GM19455 (cell line): ENCODE measurements at regions not wholly inside any gene's neighbourhood (a gene's known extent, or its start where the extent isn't known, plus 50 kb on each side); places are given as distances from the start of the nearest gene placed in this dataset.

ENCODE experiments used
- ATAC-seq: cut with Tn5 transposase; IDR thresholded peaks from one replicate; pipeline ENCODE4 v1.9.1; 2021; ENCODE audit not compliant: unreplicated experiment

DNA sequence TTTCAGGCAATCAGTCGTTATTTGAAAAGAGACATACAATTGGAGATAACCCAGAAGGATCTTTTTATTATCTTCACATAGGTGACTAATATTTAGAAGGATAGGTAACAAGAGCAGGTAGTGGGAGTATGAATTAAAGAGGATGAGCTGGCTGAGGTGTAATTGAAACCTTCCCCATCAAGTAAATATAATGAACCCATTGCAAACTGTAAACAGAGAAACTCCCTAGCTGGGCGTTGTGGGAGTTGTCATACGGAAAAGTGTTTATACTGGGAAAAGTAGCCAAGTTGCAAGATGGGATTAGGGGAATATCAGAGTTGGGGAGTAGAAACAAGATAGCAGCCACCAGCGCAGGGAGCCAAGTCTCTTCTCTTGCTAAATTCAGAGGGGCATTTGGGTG lies 448.4 kb downstream of the COG6 start:
- no peak for ATAC-seq

DNA sequence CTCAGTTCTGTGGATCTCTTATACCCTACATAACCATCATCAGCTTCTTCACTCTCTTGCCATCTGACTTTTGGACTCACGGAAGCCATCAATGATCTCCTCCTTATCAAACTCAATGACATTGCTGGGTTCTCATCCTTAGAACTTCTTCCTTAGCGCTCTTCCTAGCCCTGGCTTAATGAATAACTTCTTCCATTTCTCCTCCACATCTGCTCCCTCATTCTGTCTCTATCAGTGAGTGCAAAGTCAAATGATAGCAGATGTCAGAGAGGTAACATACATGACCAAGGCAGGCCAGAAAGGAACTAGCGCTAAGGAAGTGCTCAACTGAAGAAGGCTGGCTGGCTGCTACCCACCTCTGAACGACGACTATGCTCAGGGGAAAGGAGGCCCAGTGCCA lies 449.8 kb downstream of the COG6 start:
- ATAC-seq = no peak

DNA sequence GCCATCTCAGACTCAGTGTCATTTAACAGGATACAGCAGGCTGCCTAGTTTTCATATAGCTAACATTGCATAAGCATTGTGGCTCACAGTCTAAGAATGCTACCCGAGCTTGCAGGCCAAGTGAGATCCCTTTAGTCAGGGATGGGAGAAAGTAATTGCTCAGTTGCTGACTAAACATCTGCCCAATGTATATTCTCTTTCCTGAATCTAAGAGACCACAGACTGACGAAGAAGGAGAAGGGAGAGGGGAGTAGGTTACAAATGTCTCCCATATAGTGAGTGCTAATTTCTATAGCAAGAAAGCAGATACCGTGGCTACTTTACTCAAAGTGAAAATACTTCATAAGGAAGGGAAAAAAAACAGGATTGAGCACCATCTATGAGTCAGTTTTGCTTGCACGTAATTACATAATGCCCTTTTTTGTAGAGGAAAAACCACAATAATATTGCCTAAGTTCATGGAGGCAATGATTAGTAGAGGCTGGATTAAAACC lies 453.9 kb downstream of the COG6 start:
- ATAC-seq = no peak

DNA sequence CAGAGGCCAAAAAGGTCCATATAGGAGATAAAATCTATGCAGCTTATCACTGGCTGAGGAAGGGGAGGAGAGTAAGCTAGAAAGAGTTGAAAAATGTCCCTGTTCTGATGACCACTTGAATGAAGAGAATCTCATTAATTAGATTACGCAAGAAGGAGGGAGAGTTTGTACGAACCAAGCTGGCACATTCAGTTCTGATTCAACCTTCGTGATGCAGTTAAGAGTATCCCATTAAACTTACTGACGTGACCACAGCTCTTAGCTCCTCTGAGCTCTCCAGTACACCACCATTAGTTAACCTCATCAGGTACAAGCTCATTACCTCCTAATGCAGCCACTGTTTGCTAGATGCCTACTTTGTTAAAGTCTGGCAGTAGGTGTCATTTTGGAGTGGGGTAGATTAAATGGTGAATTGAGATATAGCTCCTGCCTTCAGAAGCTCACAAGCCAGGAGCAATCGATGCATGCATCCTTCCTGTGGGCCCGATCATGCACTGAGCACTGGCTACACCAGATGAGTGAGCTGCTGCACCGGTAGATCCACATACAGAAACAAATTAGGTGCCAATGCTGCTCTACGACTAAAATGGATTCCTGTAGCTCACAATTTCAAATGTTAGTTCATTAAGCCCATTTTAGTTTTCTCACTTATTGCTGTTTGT lies 458.3 kb downstream of the COG6 start:
- no peak for ATAC-seq

DNA sequence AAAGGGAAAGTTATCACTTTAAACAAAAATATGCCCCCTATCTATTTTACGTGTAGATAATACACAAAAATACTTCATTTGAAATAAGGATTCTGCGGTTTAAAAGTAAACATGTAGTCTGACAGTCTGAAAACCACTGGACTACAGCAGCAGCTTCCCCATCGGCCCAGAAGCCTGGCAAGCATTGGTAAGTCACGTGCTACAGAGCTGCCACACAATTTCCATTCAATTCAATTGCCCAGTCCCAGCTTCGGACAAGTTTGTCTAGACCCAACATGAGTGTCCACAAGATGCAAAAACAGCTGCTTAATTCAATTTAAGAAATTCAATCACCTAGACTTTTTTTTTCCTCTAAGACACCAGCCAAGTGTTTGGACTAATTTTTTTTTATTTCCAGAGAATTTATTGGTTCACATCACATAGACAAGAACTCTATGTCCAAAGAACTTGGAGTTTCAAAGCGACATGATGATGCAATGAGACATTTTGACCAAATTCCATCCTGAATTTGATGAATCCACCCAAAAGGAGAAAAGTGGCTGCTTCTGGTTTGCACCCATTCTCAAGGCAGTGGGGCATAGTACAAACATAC lies 458.9 kb downstream of the COG6 start:
- ATAC-seq = no peak

DNA sequence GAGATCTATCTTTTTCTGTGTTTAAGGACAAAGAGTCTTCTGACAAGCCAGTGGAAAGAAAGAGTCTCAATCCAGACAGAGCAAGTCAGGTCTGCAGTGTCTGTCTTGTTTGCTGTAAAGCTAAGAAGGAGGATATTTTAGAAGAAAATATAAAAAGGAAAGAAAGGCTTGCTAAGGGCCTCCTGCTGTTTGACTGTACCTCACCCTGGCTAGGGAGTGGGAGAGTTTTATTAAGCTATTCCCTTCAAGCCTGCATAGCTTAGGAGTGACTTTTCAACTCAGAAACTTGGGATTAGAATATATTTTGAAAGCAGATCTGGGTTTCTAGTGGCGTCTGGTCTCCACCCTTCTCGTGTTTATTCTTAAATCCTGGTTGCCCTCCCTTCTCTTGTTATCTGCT lies 460.0 kb downstream of the COG6 start:
- ATAC-seq = no peak

DNA sequence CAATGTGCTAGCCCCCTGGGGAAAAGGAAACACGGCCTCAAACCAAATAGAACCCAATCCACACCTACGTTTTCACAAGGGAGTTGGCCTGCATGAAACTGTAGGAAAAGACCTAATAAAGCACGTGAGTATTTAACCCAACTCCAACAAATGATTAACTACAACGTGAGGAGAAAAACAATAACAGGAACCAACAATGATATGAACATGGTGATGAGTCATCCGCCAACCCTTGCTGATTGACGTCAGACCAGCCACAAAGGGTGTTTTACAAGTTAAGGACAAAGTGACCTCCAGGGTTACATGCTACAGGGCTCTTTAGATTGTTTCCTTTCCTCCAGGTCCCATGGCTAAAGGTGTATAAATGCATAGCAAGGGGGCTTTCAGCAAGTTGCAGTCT lies 460.5 kb downstream of the COG6 start:
- no peak for ATAC-seq

DNA sequence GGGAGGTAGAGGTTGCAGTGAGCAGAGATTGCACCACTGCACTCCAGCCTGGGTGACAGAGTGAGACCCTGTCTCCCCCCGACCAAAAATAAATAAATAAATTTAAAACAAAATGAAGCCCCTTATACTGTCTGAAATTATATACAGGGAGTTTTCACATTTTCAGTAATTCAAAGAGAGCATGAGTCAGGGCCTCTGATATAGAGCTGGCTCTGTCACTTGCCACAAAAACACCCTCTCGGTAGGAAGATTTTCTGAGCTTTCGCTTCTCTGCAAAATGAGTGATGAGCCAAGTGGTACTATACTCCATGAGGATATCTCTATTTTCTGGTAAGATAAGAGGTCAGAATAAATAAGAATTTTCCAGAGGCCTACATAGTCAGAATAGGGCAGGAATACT lies 462.9 kb downstream of the COG6 start:
- no peak for ATAC-seq

DNA sequence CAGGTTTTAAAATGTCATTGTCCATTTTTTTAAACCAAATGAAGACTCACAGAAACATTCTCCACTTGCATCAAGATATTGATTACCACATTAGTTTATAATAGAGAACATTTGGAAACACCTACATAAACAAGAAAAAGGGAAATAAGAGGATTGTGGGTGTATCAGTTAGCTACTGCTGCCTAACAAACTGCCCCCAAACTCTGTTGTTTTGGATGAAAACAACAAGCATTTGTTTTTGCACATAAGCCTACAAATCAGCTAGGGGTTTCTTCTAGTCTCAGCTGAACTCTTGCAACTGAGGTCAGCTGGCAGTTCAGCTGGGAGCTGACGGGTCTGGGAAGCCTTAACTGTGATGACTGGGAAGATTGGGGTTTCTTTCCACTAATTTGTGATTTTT lies 464.4 kb downstream of the COG6 start:
- ATAC-seq = no peak

DNA sequence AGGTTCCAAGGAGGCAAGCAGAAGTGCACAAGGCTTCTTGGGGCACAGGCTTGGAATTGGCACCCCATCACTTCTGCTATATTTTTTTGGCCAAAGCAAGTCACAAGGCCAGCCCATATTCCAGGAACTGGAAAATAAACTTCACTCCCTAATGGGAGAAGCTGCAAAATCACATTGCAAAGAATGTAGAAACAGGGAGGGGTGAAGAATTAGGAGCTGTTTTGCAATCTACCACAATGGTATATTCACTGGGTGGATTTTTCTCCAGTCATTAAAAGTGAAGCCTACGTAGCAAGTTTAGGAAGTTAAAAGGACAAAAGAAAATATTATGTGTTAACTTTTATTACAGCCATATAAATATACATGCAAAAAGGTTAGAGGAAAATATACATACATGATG lies 464.8 kb downstream of the COG6 start:
- ATAC-seq = no peak

DNA sequence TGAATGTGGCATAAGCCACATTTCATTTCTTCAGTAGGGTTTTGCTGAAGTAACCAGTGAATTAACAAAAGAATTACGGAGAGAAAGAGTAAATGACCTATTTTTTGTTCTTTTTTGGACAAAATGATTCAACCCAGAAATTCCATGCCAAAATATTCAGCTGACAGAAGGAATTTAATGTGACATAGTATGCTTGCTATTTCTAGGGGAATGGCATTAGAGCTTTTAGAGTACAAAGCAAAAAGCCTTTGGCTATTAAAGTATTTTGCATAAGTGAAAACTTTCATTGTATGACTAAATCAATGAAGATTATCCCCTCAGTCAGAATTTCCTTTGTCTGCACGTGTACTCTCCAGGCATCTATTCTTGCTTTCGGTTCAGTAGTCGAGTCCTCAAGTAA lies 465.3 kb downstream of the COG6 start:
- no peak for ATAC-seq

DNA sequence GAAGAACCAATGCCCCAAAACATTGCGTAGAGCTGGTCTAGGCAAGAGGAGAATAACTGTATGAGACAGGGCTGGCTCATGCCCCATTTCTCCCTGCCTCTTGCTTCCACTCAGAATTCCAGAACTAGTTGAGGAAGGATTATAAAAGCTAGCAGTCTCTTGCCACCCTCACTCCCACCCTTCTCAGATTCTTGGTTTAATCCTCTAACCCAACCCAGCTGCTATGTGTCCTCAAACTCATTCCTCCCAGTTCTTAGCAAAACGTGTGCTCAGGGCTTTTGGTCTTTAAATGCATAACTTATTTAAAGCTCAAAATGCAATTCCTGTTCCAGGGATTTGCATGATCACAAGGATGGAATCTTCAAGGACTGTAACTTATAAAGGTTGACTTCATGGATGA lies 466.3 kb downstream of the COG6 start:
- ATAC-seq = no peak

DNA sequence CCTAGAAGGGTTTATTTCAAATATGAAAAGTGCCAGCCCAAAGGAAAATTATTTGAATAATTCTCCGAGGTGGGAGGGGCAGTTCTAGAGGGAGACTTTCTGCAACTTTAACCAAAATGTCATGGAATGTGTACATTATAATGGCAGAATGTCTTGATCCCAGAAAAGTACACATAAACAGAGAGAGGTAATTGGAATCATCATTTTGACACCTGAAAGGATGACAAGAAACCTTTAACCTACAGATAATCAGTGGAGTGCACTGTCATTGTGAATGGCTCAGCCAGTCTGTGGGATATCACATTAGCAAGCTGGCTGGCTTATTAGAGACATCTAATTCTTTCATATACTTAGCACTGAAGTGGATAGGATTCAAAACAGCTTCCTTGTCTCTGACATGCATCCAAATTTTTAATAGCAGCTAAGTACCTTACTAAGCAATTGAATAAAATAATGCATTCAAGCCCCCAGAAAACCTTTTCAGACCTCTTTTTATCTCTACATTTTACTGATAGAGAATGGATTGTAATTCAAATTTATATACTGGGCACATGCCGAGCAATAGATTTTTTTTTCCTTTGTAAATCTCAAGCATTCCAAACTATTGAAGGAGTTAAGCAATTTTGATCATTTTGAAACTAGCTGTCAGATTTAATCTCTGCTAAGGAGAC lies 468.6 kb downstream of the COG6 start:
- ATAC-seq = no peak

DNA sequence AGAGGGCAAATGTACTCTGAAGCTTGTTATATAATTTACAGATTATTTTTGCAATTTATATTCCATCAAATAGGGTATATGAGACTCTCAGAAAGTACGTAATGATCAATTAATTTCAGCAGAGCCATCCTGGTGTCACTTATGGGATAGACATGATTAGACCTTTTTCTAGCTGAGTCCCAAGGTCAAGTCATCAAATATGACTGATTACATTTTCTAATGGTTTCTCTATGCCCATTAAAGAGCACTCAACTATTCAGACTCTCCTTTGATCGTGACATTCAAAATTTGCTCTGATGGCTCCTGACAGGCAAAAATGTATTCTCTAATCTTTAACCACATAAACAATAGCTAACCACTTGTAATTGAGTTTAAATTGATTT lies 469.2 kb downstream of the COG6 start:
- ATAC-seq = no peak

DNA sequence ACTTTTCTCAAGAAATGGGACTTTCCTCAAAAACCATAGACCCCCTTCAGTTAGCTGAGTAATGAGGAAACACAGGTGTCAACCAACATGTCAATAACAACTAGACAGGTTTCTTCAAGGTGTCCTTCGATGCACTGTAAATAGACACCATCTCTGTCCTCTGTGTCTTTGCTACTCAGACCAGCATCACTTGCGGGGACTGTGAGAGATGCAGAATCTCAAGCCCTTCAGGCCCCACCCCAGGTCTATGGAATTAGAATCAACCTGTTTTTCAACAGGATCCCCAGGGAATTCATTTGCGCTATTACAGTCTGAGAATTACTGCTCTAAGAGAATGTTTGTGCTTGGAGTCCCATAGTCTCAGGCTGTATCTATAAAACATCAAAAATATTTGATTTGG lies 469.9 kb downstream of the COG6 start:
- ATAC-seq = no peak

DNA sequence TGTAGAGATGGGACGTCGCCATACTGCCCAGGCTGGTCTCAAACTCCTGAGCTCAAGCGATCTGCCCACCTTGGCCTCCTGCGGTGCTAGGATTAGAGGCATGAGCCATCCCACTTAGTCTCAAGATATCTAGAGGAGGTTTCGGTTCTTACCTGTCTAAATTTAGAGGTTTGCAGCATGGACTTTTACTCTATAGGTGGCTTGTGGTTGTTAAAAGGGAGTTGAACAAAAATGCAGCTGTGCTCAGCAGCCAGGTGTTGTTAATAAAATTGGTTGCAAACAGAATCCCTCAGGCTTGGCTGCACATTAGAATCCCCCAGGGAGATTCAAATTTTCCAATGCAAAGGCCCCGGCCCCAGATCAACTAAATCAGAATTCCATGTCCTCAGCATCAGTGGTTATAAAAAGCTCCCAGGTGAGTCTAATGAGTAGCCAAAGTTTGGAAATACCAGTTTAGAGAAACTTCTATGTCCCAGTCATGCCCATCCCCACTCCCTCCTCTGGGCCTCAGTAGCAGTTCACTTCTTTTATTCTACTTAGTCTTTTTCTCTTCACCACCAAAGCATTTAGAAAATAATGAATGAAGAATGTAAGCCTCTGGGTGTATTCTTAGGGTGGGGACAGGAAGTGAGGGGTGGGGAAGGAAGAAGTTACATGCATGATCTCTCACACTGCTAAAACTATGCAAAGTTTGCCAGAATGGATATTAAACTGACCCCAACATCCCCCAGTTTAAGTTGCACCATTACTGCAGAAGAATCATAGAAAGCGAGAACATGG lies 471.0 kb downstream of the COG6 start:
- no peak for ATAC-seq

DNA sequence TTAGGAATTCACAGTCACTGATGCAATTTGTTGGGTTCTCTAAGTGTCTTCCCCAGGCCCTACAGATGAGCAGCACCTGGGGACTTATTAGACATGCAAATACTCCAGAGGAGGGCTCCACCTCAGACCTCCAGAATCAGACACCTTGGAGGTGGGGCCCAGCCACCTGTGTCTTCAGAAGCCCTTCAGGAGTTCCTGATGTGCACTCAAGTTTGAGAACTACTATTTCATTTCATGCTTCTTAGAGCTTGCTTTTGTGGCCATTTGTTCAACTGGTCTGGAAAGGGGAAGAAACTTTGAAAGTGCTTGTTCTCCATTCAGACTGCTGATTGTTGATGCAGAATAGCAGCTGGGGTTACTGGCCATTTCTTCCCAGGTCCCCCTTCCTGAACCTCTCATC lies 472.0 kb downstream of the COG6 start:
- ATAC-seq = no peak

DNA sequence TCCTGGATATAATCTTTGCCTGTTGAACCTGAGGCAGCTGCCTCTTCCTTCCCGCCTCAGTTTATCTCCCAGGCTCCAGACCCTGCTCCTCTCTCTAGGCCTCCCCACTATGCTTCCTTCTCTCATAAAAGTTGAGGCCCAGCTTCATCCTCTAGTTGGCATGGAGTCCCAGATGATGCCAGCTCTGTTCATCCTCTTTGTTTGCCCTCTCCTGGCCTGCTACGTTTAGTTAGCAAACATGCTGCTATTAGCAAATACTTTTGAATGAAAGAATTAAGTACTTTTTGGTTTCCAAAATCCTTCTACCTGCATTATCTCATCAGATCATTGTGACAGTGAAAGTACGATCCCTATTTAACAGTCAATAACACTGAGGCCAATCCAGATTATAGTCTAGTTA lies 472.5 kb downstream of the COG6 start:
- ATAC-seq = no peak

DNA sequence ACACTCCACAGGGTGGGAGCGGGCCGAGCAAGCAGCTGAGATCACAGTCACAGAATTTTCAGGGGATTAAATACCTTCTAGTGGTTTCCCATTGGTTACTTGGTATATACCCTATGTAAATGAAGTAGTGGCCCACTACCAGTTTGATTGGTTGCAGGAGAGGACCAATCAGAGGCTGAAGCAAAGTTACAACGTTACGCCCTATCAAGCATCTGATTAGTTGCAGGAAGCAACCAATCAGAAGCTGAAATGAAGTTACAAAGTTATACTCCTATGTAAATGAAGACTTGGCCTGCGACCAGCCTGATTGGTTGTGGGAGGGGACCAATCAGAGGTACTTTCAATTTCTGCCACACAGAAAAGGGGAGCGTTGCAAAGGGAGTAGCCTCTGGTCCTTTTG lies 474.0 kb downstream of the COG6 start:
- no peak for ATAC-seq

DNA sequence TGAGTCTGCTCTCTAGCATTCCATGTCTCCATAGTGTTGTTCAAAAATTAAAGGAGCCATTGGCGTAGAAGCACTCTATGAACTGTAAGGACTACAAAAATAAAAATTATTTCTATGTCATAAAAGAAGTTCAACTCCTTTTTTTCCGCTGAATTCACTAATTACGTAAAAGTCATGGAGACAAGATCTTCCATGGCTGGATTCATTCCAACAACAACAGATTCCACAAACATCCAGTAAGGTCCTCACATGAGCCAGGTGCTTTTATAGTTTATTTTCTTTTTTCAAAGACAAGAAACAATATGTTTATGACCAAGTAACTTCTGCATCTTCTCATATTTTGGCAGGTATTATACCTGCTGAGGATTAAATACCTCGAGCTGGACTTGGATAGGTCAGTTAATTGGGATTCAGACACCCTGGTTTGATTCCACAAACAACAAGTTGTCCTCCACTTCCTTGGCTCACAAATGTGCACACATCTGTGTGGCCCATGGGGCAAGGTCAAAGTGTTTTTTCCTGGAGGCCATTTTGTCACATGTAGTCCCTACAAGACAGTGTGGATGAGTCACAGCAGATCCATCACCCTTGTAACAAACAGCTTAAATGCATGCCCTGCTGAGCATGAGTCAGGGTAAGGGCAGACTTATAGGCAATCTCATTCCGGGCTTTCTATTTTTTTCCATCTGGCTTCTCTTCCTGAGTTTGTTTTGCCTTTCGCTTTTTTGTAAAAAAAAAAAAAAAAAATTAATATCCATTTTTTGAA lies 475.6 kb downstream of the COG6 start:
- ATAC-seq = no peak

DNA sequence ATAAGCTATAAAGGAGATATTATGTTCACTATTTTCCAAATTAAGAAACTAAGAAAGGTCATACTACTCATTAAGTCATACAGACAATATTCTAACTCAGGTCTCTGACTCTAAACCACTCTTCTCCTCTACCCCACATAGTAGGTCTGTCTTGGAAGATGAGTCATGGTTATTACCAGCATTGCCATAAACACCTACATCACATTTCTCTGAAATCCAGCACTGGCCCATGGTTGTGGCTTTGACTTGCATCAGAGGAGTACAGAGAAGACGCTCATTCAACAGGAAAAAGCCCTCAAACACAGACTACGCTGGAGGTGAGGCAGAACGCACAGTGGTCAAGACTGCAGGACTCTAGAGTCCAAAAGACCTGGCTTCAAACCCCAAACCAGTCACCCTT lies 476.8 kb downstream of the COG6 start:
- no peak for ATAC-seq
